NCI-H524 (cell line): ENCODE measurements at regions not wholly inside any gene's neighbourhood (a gene's known extent, or its start where the extent isn't known, plus 50 kb on each side); places are given as distances from the start of the nearest gene placed in this dataset.
"Not testable (repeated sequence)": the region's sequence is repeated elsewhere in the genome, so short reads cannot be mapped to it uniquely, and the experiment has no call there.

ENCODE experiments used
- DNase-seq, 2 experiments: peaks; one replicate each; lab custom pipeline; 2025; lab: John Stamatoyannopoulos, UW

DNA sequence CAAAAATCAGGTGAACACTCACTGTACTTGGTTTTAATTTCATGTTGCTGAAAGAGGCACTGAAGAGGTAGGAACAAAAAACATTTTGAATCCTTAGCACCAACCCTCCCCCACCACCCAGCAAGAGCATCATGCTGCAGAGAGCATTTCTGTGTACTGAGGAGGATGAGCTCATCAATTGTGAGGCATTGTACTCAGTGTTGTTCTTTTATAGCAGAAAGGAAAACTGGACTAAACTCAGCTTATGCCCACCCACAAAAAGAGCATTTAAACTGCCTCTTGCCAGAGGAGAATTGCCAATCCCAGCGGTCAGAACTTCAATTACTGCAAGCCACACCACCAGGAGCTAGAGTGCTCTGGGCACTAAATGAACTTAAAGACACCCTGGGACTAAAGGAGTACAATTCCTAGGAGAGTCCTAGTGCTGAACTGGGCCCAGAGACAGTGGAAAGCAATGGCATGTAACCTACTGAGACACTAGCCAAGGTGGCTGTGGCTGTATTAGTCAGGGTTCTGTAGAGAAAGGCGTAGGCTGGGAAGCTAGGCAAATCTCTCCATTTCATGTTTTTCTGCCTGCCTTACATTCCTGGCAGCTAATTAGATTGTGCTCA, 280.7 kb upstream of the KLHL4 start:
- DNase-seq, result no peak

DNA sequence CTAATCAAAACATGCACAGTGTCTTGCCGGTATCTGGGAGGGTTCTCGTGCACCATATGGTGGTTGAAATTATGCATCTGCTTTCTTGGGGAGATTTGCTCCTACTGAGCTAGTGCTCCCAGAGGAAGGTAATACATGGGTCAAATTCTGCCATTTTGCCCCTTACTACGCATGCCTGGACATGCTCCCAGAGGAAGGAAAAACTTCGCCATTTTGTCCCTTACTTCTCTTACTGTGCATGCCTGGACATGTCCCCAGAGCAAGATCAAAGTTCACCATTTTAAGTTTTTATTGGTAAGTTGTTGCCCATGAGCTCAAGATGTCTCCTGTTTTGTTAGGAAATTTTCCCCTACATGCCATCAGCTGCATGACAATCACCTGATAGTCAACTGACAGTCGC, 252.1 kb upstream of the KLHL4 start:
- peak in 1 of 2 experiments; percentile 69 for DNase-seq

DNA sequence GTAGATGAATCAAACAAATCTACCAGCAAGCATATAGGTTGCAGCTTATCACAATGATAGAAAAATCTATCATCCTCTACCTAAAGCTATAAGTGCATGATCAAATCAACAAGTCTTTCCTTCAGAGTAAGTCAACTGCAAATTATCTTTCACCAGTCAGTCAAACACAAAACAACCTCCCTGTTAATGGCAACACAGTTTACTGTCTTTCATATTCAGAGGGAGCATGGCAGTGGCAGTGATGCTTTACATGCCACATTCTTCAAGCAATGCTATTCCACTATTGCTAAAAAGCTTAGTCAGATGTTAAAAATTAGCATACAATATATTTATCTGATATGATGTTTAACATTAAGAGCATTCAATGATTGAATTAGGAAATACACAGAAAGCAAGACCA, 245.1 kb upstream of the KLHL4 start:
- DNase-seq, result no peak

DNA sequence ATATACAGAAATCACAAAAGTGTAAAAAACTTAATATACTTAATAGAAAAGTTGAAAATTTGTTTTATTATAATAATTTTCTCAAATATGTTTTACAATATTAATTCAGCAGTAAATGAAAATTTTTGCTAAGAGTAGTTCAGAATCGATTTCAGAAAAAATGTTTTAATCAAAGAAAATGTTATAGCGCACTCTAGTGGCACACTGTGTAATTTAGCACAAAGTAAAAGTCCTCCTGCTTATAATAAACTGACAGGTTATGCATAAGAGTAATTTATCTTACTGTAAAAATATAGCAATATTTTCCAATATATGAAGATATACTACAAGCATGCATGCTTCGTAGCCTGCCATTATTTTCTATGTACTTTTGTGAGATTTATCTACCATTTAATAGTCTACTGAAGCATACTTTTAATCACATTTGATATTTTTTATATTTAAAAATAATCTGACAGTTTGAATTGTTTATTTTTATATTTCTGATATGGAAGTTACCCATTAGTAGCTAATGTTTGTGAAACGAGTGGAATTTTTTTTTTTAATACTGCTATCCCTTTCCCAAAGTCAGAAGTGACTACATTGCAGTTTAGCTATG, 217.9 kb upstream of the KLHL4 start:
- DNase-seq, result peak in 1 of 2 experiments; percentile 49

DNA sequence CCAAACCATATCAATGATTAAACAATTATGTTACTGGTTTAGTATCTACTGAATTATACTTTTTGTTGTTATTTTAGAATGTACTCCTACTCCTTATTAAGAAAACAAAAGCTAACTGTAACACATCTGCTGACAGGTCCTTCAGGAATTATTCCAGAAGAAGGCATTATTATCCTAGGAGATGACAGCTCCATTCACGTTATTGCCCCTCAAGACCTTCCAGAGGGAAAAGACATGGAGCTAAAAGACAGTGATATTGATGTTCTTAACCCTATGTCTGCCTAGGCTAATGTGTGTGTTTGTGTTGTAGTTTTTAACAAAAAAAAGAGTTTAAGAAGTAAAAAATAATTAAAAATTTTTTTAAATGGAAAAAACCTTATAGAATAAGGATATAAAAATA, 206.8 kb upstream of the KLHL4 start:
- DNase-seq, result no peak

DNA sequence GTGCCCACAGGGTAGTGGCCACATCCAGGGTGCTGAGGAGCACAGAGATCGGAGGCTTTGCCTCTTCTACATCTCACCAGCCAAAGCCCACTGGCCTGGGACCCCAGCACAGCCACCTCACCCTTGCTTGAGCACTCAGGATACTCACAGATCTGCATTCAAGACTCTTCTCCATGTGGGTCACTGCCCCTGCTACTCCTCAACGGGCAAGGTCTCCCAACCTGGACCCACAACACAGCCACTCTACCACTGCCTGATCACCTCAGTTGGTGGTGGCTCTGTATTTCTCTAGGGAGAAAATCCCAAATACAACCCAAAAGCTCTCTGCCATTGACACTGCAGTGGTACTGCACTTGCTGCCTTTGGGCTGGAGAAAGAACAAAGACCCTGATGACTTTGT, 190.3 kb upstream of the KLHL4 start:
- DNase-seq, result no peak

DNA sequence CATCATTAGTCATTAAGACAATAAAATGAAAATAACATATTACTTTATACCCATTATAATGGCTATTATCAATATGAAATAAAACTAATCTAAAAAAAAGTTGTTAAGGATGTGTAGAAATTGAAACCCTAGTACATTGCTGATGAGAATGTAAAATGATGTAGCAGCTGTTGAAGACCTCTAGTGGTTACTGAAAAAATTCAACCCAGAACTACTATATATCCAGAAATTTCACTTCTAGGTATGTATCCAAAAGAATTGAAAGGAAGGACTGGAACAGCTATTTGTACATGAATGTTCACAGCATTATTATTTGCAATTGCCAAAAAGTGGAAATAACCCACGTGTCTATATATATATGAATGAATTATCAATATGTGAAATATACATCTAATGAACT, 180.3 kb upstream of the KLHL4 start:
- DNase-seq, result no peak

DNA sequence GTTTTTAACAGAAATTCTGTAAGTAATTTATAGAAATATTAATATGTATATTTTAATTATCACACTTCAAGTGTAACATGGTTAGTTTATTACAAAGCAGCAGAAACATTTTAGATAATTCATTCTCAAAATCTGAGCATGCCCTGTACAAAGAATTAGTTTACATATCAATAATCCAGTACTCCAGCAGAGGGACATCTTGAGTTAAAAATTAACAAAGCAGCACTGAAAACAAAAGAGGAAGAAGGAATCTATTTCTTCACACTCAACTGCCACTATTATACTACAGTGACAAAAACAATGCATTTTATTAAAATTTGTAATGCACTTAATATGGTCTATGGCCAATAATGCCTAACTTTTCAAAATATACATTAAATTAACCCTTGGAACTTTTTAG, 179.1 kb upstream of the KLHL4 start:
- peak in 1 of 2 experiments; percentile 35 for DNase-seq

DNA sequence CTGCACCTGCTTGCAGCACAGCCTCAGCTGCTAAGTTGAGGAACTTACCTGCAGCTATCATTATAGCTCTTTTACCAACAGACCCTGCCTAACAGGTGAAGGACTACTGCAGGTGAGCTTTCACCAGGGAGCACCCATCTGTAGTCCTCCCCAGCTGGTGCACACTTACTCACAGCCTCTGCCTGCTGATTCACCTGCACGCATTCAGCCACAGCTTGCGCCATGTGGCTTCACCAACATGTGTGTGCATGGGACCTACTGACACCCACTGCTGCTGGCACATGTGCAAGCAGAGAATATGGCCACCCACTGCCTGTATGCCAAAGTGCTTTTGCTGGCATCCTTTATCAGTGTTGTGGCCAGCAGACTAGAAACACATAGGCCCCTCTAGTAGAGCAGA, 146.7 kb upstream of the KLHL4 start:
- DNase-seq, result no peak

DNA sequence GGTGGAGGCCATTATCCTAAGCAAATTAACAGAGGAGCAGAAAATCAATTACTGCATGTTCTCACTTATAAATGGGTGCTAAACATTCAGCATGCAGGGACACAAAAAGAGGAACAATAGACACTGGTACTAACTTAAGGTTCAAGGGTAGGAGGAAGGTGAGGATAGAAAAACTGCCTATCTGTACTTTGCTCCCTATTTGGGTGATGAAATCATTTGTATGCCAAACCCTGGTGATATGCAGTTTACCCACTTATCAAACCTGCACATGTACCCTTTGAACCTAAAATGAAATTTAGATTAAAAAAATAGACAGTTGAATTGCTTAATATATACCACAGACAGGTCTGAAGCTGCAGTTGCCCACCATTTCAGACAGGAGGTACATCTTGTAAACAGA, 143.3 kb upstream of the KLHL4 start:
- no peak for DNase-seq

DNA sequence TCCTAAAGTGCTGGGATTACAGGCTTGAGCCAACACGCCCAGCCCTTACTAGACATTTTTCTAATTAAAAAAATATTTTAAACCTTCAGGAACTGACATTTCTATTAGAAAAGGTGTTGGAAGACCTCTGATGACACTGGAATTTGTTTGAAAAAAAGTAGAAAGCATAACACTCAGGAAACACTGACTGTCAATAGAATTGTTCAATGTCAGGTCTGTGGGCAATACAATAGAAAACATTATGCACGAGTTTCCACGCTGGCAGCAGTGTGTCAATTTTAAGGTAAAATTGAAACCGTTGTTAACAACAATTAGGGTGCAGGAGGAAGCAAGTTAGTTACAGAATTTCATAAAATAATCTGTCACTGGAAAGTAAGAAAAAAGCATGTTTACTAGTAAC, 140.7 kb upstream of the KLHL4 start:
- no peak for DNase-seq

DNA sequence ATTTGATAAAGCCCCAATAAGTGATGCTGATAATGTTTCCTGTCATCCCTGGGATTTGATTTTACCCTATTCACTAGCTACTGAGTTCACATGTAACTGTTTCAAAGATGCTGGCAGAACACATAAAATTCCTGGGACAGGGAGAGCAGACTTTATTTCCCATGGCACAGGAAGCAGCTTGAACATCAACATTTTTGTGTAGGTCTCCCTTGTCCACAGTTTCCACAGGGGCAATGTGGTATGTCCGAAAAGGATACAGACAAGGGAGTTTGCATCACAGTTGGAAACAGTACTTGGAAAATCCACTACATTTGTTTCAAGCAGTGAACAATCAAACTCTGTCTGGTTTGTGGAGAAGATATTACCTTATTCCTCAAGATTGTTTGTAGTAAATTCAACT, 129.2 kb upstream of the KLHL4 start:
- no peak for DNase-seq

DNA sequence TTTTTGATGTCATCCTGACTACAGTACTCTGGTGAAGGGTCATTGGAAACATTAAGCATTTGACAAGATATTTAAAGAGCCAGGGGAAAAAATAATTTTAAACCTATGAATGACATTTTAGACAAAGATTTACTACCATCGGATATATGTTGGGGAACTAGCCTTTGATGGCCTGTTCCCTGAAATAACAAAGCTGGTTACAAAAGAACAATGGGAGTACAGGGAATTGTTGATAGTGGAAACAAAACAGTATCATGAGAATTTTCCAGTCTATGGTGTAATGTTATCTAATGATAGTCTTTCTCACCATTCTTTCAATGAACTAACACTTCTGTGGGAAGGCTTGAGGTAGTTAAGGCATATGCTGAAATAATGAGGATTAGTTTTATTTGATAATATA, 125.9 kb upstream of the KLHL4 start:
- peak in 1 of 2 experiments; percentile 24 for DNase-seq

DNA sequence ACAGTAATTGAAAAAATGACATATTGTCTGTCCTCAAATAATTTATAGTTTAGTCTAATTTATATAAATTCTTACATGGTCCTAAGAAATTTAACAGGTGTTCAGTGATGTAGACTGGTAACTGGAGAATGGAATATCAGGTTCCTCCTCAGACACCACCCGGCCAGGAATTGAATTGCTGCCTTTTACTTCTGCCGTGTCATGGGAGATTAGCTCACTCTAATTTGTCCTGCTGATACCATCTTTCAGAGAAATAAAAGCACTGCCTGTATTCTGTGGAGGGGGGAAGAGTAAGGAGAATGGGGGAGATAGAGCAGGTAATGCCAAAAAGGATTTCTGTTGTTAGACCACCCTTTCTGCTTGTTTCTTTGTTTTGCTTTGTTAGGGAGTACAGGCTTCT, 125.2 kb upstream of the KLHL4 start:
- peak; percentile 49 to 87 for DNase-seq

DNA sequence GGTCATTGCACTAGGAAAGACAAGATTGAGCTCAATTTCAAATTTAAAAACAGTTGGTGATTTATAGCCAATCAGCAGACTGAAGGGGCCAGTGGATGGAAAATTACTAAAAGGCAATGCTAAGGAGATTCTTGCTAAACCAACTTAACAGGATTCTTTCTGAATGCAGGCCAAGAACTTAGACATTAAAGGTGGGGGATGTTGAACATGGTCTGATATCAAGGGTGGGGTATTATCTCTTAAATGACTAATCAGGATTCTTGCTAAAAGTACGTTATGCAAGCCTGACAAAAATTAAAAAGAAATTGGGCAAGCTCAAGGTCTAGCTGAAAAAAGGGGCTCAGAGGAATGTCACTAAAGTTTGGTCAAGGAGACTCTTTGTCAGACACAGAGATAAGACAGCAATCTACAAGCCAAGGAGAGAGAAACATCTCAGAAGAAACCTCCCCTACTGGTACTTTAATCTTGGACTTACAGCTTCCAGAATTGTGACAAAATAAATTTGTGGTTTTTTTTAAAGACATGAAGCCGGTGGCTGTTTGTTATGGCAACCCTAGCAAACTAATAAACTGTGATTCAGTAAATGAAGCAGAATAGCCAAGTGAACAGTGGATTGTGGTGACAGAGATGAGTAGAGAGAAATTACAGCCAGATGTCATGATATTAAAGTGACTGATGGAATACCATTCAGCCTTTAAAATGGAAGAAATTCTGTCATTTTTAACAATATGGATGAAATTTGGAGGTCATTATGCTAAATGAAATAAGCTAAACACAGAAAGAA, 120.3 kb upstream of the KLHL4 start:
- DNase-seq, result peak in 1 of 2 experiments; percentile 1

DNA sequence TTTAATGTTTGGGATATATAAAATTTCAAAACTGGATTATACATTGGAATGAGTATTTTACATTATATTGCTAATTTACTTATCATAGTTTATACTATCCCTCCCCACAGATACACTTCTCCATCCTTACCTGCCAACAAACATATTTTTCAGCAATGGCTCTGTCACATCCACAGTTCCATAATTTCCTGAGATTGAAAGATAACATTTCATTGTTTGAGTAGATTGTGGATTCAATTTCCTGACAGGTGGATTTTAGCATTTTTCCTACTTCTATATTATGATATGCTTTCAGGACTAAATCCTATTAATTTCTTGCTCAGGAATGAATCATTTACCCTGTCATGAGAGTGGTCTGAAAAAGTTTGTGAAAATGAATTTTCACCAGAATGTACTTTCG, 115.3 kb upstream of the KLHL4 start:
- no peak for DNase-seq

DNA sequence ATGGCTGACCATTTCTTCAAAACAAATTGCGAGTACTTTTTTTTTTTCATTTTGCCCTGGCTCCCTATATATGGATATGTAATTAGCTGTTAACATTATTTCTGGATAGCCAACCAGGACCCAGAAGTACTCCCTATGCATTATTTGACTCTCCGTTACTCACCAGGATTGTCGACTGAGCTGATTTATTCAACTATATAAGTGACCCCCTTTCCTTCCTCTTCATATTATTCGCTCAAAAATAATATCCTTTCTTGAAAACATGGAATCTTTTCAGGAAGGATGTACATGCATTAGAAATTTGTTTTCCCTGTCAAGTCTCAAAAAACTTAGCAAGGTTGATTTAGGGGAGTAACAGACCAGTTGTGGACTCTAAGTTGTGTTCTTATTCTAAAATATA, 114.1 kb upstream of the KLHL4 start:
- no peak for DNase-seq

DNA sequence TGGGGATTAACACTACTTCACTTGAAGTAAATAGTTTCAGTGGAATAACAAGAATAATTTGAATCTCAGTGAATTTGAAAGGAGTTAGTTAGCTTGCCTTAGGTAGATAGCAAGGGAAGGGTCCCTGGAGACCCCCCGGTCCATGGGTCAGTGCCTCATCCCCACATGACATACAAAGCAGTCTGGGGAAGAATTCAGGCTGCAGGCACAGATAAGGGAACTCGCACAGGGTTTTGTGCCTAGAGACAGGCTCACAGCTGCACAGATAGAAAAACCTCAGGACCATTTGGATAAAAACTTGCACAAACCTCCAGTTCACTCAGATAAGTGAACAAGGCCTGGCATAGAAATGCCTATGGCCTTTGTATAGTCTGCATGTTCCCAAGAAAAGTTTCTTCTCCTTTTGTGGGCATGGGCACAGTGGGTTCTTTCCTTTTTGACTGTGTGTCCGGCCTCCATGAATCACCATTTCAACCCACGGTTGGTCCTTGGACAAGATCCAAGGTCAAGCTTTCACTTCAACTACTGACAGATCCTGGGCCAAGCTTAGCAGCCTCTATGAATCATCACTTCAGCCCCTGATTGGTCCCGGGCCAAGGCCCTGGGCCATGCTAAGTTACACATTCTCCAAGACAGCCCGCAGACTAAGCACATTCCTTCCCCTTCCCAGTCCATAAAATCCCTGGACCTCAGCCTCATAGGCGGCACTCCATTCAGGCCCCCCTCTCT, 108.3 kb upstream of the KLHL4 start:
- DNase-seq, result no peak

DNA sequence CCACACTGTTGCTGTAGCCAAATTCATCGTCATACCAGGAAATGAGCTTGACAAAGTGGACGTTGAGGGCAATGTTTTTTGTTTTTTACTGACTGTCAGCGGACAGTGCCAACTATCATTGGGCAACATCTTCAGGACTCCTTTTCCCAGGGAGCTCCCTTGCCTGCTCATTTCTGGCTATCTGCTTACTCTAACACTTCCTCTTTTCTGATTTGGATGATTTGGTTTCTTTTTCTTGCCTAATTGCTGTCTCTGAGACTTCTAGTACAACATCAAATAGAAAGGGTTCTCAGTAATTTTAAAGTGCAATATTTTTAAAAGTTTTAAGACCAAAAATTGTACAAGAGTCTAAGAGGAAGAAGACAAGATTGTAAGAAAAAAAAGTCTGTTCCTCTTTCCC, 92.0 kb upstream of the KLHL4 start:
- no peak for DNase-seq

DNA sequence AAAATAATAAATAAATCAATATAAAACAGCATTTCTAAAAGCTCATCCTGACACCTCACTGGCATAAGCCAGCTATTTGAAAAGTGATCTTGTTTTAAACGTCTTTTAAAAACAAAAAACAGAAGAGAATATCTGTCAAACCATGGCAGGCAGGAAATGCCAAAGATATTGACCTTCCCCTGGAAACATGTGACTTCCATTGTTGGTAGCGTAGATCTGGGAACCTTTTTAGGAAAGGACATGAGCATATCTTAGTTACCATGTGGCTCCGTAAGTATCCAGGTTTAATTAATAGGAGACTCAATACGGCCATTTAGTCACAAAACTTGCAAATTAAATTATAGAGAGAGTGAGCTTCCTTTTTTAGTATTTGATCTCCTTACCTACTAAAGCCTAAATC, 83.0 kb upstream of the KLHL4 start:
- DNase-seq, result no peak

DNA sequence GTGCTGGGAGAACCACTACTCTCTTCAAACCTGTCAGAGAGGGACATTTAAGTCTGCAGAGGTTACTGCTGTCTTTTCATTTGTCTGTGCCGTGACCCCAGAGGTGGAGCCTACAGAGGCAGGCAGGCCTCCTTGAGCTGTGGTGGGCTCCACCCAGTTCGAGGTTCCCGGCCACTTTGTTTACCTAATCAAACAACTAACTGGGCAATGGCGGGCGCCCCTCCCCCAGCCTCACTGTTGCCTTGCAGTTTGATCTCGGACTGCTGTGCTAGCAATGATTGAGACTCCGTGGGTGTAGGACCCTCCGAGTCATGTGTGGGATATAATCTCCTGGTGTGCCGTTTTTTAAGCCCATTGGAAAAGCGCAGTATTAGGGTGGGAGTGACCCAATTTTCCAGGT, 69.0 kb upstream of the KLHL4 start:
- DNase-seq, result not testable (repeated sequence)

DNA sequence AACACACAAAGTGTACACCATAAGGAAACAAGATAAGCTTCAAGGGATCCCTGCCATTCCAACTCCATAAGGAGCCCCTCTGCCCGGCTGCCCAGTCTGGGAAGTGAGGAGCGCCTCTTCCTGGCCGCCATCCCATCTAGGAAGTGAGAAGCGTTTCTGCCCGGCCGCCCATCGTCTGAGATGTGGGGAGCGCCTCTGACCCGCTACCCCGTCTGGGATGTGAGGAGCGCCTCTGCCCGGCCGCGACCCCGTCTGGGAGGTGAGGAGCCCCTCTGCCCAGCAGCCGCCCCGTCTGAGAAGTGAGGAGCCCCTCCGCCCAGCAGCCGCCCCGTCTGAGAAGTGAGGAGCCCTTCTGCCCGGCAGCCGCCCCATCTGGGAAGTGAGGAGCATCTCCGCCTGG, 51.8 kb upstream of the KLHL4 start:
- not testable (repeated sequence) for DNase-seq
